ENCODE measurements at regions not wholly inside any gene's neighbourhood (a gene's known extent, or its start where the extent isn't known, plus 50 kb on each side); places are given as distances from the start of the nearest gene placed in this dataset.
A peak's percentile ranks its signal among the peaks of the same experiment; 100 is the strongest.
"Not testable (repeated sequence)": the region's sequence is repeated elsewhere in the genome, so short reads cannot be mapped to it uniquely, and the experiment has no call there.

DNA sequence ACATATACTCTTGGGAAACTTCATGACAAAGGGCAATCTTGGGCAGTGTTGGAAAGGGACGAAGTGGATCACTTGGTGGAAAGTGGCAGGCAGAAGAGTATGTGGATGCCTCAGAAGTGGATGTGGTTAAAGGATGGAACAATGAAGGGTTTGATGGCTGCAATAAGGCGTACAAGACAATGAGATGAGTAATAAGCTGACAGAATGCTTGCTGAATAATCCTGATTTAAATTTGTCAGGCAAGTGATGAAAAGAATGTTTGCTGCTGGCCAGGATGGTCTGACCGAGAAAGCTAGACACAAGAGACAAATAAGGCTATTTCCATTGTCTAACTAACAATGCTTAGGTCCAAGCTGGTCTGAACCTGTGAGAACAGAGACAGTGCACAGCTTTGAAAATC is 61.6 kb upstream of the CEP85L start:
- H3K36me3 Mint-ChIP-seq (ENCODE audit: low read depth), result no peaks in the 10 kb centered on the region
- peaks cover 5% of the 10 kb centered on the region for H3K27me3 Mint-ChIP-seq
- H3K27ac Mint-ChIP-seq, result no peak overlapping the region
- peaks cover 32% of the 10 kb centered on the region for H3K4me1 Mint-ChIP-seq (ENCODE audit: low read depth)
- H3K9me3 Mint-ChIP-seq, result no peaks in the 10 kb centered on the region
- H3K4me3 Mint-ChIP-seq, result no peak overlapping the region
- intact Hi-C loops (cut with micrococcal nuclease), result loop anchor here (5.0 kb wide), 1 partner anchor 34 kb away; no protein-coding TSS in a partner anchor

DNA sequence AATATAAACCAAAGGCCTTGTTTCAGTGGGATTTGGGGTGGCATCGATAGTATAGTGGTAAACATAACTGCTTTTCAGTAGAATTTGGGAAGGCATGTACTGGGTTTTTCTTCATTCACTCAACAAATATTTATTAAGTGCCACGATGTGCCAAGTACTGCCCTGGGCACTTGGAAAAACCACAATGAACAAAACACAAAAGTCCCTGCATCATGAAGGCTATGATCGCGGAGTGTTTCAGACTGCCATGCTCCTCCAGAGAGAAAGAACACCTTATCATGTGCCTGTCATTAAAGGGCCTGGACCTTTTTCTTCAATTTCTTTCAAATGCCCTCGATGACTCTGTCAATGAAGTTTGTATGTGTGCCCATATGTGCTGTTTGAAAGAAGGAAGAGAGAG is 59.2 kb upstream of the CEP85L start:
- Mint-ChIP-seq H3K4me3 (no peak overlapping the region), H3K27ac (no peak overlapping the region), H3K27me3 (peaks cover 5% of the 10 kb centered on the region), H3K4me1 (ENCODE audit: low read depth) (peaks cover 42% of the 10 kb centered on the region), H3K36me3 (ENCODE audit: low read depth) (no peaks in the 10 kb centered on the region), H3K9me3 (no peaks in the 10 kb centered on the region)
- intact Hi-C loops (cut with micrococcal nuclease), result loop anchor here (5.0 kb wide), 1 partner anchor 37 kb away; no protein-coding TSS in a partner anchor

DNA sequence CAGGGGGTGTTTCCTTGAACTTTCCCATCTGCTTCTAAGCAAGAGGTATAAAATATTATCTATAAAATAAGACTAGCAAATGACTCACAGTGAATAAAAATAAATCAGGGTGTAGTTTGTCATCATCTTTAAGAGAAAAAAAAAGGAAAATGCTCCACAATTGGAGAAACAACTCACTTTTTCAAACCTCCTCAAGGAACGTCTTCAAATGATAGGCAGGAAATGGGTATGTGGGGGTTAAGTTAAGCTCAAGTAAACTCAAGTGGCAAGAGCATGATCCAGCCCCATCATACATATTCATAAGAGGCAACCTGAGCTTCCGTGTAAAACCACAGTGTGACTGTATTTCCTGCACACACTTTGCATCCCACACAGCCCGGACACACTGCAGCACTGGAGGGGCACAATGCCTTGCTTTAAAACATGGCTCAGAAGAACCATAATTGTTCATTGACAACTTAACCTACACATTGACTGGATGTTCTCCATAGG is 58.5 kb upstream of the CEP85L start:
- H3K9me3 Mint-ChIP-seq, result no peaks in the 10 kb centered on the region
- peaks cover 38% of the 10 kb centered on the region for H3K4me1 Mint-ChIP-seq (ENCODE audit: low read depth)
- peaks cover 5% of the 10 kb centered on the region for H3K27me3 Mint-ChIP-seq
- H3K27ac Mint-ChIP-seq, result no peak overlapping the region
- intact Hi-C loops (cut with micrococcal nuclease), result loop anchor here (5.0 kb wide), 2 partner anchors 37 to 53 kb away; no protein-coding TSS in a partner anchor
- no peaks in the 10 kb centered on the region for H3K36me3 Mint-ChIP-seq (ENCODE audit: low read depth)
- H3K4me3 Mint-ChIP-seq, result no peak overlapping the region

DNA sequence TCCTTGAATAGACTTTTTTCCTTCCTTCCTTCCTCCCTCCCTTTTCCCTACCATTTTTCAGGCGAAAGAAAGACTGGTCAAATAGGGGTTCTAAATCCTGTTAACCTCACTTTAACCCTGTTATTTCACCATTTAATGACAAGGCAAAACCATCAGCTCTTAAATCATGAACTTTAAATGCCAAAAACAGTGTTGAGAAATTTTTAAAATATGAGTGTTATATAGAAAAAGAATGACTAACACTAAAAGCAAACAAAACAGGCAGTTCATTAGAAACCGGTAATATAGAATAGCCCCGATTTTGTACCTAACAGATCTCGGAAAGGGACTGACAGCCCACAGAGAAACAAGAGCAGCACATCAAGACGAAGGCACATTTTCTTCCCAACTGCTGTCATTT is 57.4 kb upstream of the CEP85L start:
- intact Hi-C loops (cut with micrococcal nuclease), result loop anchor here (5.0 kb wide), 1 partner anchor 51 kb away; no protein-coding TSS in a partner anchor
- H3K36me3 Mint-ChIP-seq (ENCODE audit: low read depth), result no peaks in the 10 kb centered on the region
- H3K27ac Mint-ChIP-seq, result peak overlapping the region; percentile 74
- H3K4me1 Mint-ChIP-seq (ENCODE audit: low read depth), result peaks cover 40% of the 10 kb centered on the region
- H3K9me3 Mint-ChIP-seq, result no peaks in the 10 kb centered on the region
- H3K4me3 Mint-ChIP-seq, result no peak overlapping the region
- peaks cover 5% of the 10 kb centered on the region for H3K27me3 Mint-ChIP-seq

DNA sequence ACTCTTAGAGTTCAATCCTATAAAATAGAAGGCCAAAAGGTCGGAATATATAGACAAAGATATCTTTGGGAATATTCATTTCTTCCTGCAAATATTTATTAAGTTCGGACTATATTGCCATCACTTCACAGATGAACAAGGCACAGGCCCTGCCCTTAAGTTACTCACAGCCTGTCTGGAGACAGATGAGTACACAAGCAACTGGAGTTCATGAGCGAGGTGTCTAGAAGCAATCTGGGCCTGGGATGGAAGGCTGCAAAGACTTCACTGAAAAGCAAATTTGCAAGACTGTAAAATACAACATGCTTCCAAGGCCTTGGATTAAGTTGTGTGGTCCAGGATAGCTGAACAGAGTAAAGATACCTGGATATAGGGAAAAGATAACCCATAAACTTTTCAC is 56.7 kb upstream of the CEP85L start:
- no peak overlapping the region for H3K4me3 Mint-ChIP-seq
- intact Hi-C loops (cut with micrococcal nuclease), result loop anchor here (5.0 kb wide), 1 partner anchor 51 kb away; no protein-coding TSS in a partner anchor
- no peak overlapping the region for H3K27ac Mint-ChIP-seq
- peaks cover 40% of the 10 kb centered on the region for H3K4me1 Mint-ChIP-seq (ENCODE audit: low read depth)
- peaks cover 3% of the 10 kb centered on the region for H3K27me3 Mint-ChIP-seq
- no peaks in the 10 kb centered on the region for H3K9me3 Mint-ChIP-seq
- no peaks in the 10 kb centered on the region for H3K36me3 Mint-ChIP-seq (ENCODE audit: low read depth)

DNA sequence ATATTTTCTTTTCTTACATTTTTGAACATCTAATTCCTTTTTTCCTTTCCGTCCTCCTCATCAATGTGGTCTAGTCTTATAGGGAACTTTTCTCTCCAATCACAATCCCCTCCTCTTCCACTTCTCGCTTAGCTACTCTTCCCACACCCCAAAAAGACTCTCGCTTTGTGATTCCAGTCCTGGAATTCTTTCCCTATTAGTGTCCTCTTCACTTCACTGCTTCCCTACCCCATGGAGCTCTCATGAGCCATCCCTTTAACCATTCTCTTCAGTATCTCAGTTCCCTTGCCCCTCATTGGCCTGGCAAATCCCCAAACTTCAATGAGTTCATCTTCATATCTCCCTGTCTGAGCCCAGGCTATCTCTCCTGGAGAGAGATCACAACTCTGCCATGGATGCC is 55.3 kb upstream of the CEP85L start:
- H3K27ac Mint-ChIP-seq, result no peak overlapping the region
- no peaks in the 10 kb centered on the region for H3K9me3 Mint-ChIP-seq
- H3K4me3 Mint-ChIP-seq, result no peak overlapping the region
- peaks cover 40% of the 10 kb centered on the region for H3K4me1 Mint-ChIP-seq (ENCODE audit: low read depth)
- H3K36me3 Mint-ChIP-seq (ENCODE audit: low read depth), result no peaks in the 10 kb centered on the region
- intact Hi-C loops (cut with micrococcal nuclease), result loop anchor here (5.0 kb wide), 1 partner anchor 49 kb away; no protein-coding TSS in a partner anchor
- H3K27me3 Mint-ChIP-seq, result peaks cover 2% of the 10 kb centered on the region

DNA sequence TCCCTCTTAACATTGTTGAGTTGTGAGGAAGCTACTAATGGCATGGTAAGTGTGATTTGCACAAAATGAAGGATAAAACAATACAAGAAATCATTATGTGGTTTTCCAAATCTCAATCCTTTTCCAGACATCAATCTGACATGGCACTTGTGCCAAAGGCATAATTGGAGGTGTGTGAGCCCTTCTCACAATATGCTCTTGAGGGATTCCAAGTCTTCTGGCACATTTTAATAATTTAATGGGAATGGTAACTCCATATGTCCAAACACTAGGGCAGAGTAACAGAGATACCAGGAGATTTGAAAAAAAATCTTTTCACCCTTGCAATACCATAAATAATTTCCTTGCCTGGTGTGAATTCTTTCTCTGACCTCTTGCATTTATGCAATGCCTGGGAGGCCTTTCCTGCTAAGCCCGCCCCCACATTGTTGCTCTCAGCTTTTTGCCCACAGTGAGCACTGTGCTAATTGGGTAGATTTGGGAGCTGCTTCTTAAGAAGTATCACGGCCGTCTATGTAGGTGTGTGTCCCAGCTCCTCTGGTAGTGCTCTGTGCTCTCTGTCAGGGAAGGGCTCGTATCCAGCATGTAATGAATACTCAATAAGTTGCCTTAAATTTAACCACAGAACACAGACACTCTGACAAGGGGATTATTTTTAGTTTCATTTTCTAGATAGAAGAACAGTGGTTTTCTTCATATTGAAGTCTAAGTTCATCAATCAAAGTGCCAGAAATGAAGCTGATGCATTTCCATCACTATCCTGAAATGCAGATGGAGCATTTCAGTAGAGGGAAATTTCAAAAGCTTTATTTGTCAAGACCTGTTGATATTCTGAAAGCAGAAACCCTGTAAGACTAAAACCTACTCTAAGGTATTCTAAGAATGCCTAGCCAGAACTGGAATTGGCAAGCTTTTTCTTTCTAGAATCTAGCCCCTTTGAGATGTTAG is 54.4 kb upstream of the CEP85L start:
- Mint-ChIP-seq H3K27me3 (peaks cover 2% of the 10 kb centered on the region), H3K9me3 (no peaks in the 10 kb centered on the region), H3K4me1 (ENCODE audit: low read depth) (peaks cover 44% of the 10 kb centered on the region), H3K36me3 (ENCODE audit: low read depth) (no peaks in the 10 kb centered on the region), H3K27ac (no peak overlapping the region), H3K4me3 (peak overlapping the region; percentile 48)
- intact Hi-C loops (cut with micrococcal nuclease), result loop anchor here (5.0 kb wide), 1 partner anchor 49 kb away; no protein-coding TSS in a partner anchor

DNA sequence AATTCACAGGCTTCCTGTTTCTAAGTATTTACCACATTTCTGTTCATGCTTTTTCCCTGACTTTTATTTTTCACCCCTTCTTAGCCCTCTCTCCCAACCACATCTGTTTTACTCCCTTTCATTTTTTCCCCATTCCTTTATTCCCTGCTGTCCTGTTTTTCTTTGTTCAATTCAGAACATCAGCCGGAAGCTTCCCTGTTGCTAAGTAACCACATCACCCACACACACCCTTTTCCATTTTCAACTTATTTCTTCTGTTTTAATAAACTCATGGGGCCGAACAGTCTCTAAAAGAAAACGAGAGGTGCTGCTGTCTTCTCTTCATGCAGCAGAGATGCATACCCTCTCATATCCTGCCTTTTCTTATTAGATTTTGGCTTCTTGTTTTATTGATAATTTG is 53.5 kb upstream of the CEP85L start:
- Mint-ChIP-seq H3K27me3 (peaks cover 2% of the 10 kb centered on the region), H3K36me3 (ENCODE audit: low read depth) (no peaks in the 10 kb centered on the region), H3K4me1 (ENCODE audit: low read depth) (peaks cover 44% of the 10 kb centered on the region), H3K27ac (no peak overlapping the region), H3K9me3 (no peaks in the 10 kb centered on the region), H3K4me3 (no peak overlapping the region)
- intact Hi-C loops (cut with micrococcal nuclease), result loop anchor here (5.0 kb wide), 1 partner anchor 48 kb away; no protein-coding TSS in a partner anchor

DNA sequence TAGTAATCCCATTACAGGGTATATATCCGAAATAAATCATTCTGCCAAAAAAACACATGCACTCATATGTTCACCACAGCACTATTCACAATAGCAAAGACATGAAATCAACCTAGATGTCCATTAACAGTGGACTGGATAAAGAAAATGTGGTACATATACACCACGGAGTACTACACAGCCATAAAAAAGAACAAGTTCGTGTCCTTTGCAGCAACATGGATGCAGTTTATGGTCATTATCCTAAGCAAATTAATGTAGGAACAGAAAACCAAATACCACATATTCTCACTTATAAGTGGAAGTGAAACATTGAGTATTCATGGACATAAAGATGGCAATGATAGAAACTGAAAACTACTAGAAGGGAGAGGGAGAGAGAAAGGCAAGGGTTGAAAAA is 49.9 kb upstream of the CEP85L start:
- H3K36me3 Mint-ChIP-seq (ENCODE audit: low read depth); H3K27ac Mint-ChIP-seq; H3K9me3 Mint-ChIP-seq; intact Hi-C loops (cut with micrococcal nuclease); H3K4me3 Mint-ChIP-seq; H3K27me3 Mint-ChIP-seq: not testable (repeated sequence)
- H3K4me1 Mint-ChIP-seq (ENCODE audit: low read depth), result peaks cover 20% of the 10 kb centered on the region
